ENCODE measurements at regions not wholly inside any gene's neighbourhood (a gene's known extent, or its start where the extent isn't known, plus 50 kb on each side); places are given as distances from the start of the nearest gene placed in this dataset.

- no peak overlapping the region for H3K4me3 ChIP-seq
- H3K27ac ChIP-seq = peak overlapping the region; percentile 30 to 69
- H3K27me3 ChIP-seq = no peaks in the 10 kb centered on the region
- H3K4me1 ChIP-seq = peaks cover 0 to 19% of the 10 kb centered on the region in 2 donors
- H3K9me3 ChIP-seq = no peaks in the 10 kb centered on the region
- ATAC-seq = peak; percentile 93
- DNase-seq = no peak
- no peak for TF ChIP-seq CTCF (IDR thresholded peaks at IDR 0.05)
- intact Hi-C loops (cut with DNase I) = no loop called here
- H3K36me3 ChIP-seq = no peaks in the 10 kb centered on the region
Observed at GRCh38 chr10:4677296-4678021, 148.5 kb upstream of the AKR1E2 start.

GRCh38 chr10:4676566-4676965, 149.4 kb upstream of the AKR1E2 start:
- ATAC-seq (no peak), DNase-seq (no peak)
- Histone ChIP-seq H3K36me3 (no peaks in the 10 kb centered on the region), H3K27me3 (no peaks in the 10 kb centered on the region), H3K27ac (no peak overlapping the region), H3K9me3 (no peaks in the 10 kb centered on the region), H3K4me1 (peaks cover 0 to 19% of the 10 kb centered on the region in 2 donors), H3K4me3 (no peak overlapping the region)
- intact Hi-C loops (cut with DNase I) = no loop called here
- TF ChIP-seq CTCF (IDR thresholded peaks at IDR 0.05) = no peak

GRCh38 chr10:4675808-4676207, 150.2 kb upstream of the AKR1E2 start:
- Histone ChIP-seq H3K27ac (no peak overlapping the region), H3K9me3 (no peaks in the 10 kb centered on the region), H3K4me3 (no peak overlapping the region), H3K36me3 (no peaks in the 10 kb centered on the region), H3K4me1 (peaks cover 0 to 19% of the 10 kb centered on the region in 2 donors), H3K27me3 (no peaks in the 10 kb centered on the region)
- intact Hi-C loops (cut with DNase I) = no loop called here
- TF ChIP-seq CTCF (IDR thresholded peaks at IDR 0.05) = no peak
- ATAC-seq (no peak), DNase-seq (no peak)

DNA sequence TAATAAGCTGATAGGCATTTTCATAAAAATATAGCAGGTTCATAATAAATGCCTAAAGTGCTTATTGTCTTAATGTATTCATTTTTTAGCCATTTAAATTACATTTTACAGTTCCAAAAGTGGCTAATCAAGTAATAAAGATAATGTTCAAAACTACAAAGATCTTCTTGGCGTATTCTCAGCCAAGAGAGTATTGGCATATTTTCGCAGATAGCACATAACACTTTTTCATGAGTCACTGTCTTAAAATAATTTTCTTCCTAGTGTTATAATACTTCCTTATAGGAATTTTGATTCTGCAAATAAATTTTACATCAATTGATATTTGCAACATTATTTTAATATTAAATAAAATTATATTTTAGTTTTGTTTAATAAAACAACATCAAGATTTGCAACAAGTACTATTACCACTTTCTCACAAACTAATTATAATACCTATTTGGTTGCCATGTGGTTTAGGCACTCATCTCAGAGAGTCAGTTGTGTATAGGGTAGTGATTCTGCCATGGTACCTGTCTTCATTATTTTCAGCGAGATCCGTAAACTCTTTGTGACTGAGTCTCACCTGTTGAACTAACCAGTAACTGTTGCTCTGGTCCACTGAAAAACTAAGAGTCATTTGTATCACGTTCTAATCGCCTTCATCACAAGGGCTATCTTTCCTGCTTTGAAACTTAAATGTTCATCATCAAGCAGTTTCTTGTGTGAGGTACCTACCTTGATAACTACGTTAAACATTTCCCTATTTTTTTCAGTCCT, 152.5 kb upstream of the AKR1E2 start:
- intact Hi-C loops (cut with DNase I) = no loop called here
- H3K4me1 ChIP-seq = peaks cover 0 to 15% of the 10 kb centered on the region in 2 donors
- H3K36me3 ChIP-seq = no peaks in the 10 kb centered on the region
- ATAC-seq (no peak), DNase-seq (no peak)
- no peaks in the 10 kb centered on the region for H3K27me3 ChIP-seq
- no peak overlapping the region for H3K4me3 ChIP-seq
- no peak overlapping the region for H3K27ac ChIP-seq
- H3K9me3 ChIP-seq = peaks cover 0 to 8% of the 10 kb centered on the region in 2 donors
- no peak for TF ChIP-seq CTCF (IDR thresholded peaks at IDR 0.05)

GRCh38 chr10:4672201-4672600, 153.8 kb upstream of the AKR1E2 start:
- no peak for ATAC-seq
- intact Hi-C loops (cut with DNase I) = no loop called here
- H3K27ac ChIP-seq = no peak overlapping the region

More at GRCh38 chr10:4672201-4672600, 153.8 kb upstream of the AKR1E2 start:
- H3K9me3 ChIP-seq = peaks cover 0 to 8% of the 10 kb centered on the region in 2 donors
- H3K4me1 ChIP-seq = peaks cover 0 to 3% of the 10 kb centered on the region in 2 donors
- H3K4me3 ChIP-seq = no peak overlapping the region
- no peaks in the 10 kb centered on the region for H3K27me3 ChIP-seq
- TF ChIP-seq CTCF (IDR thresholded peaks at IDR 0.05) = no peak
- no peak for DNase-seq
- no peaks in the 10 kb centered on the region for H3K36me3 ChIP-seq

Measured in left lung (tissue), 4 donors.